SH-SY5Y (cell line): ENCODE measurements at regions not wholly inside any gene's neighbourhood (a gene's known extent, or its start where the extent isn't known, plus 50 kb on each side); places are given as distances from the start of the nearest gene placed in this dataset.

Experiments used
- GATA2 ChIP-seq: IDR thresholded peaks from 2 replicates; pipeline ENCODE4 v1.6.1; 2011; ENCODE audit warnings: mild to moderate bottlenecking, low read depth, low read length
- GATA3 ChIP-seq: IDR thresholded peaks from 2 replicates; pipeline ENCODE4 v1.6.1; 2011; ENCODE audit warnings: low read depth, mild to moderate bottlenecking, low read length, moderate library complexity

GRCh38 chr5:90119531-90119971 is 290.0 kb downstream of the CETN3 start:
- TF ChIP-seq GATA2 (no peak), GATA3 (no peak)
